H54 (cell line): ENCODE measurements at regions not wholly inside any gene's neighbourhood (a gene's known extent, or its start where the extent isn't known, plus 50 kb on each side); places are given as distances from the start of the nearest gene placed in this dataset.
A peak's percentile ranks its signal among the peaks of the same experiment; 100 is the strongest.

Experiments used
- DNase-seq: peaks from one replicate; pipeline ENCODE4 v3.0.0; 2011; ENCODE audit warnings: low spot score, mixed read lengths; ENCODE audit not compliant: insufficient read length
- FAIRE-seq: peaks from 3 replicates; lab custom pipeline; 2011; peaks lifted over from hg19 to GRCh38; lab: Jason Lieb, UNC
- POLR2A ChIP-seq: IDR thresholded peaks from 2 replicates; pipeline ENCODE4 v1.6.1; 2011; ENCODE audit warnings: low read depth, mild to moderate bottlenecking, low read length

GRCh38 chr9:109863961-109864360 is 84.0 kb downstream of the PALM2AKAP2 start:
- DNase-seq (no peak), FAIRE-seq (no peak)
- TF ChIP-seq POLR2A = no peak

- no peak for TF ChIP-seq POLR2A
- DNase-seq (no peak), FAIRE-seq (no peak)
Measured at GRCh38 chr9:109865521-109865920, 85.5 kb downstream of the PALM2AKAP2 start.

GRCh38 chr9:109868207-109868606 is 88.2 kb downstream of the PALM2AKAP2 start:
- no peak for FAIRE-seq
- DNase-seq = no peak
- TF ChIP-seq POLR2A = no peak

- TF ChIP-seq POLR2A = no peak
- FAIRE-seq (no peak), DNase-seq (no peak)
Measured at GRCh38 chr9:109868722-109869121, 88.7 kb downstream of the PALM2AKAP2 start.

- no peak for TF ChIP-seq POLR2A
- DNase-seq (no peak), FAIRE-seq (no peak)
Measured at GRCh38 chr9:109870365-109870764, 90.4 kb downstream of the PALM2AKAP2 start.

GRCh38 chr9:109872901-109873300 is 92.9 kb downstream of the PALM2AKAP2 start:
- FAIRE-seq = no peak
- no peak for DNase-seq
- TF ChIP-seq POLR2A = no peak

- TF ChIP-seq POLR2A = no peak
- FAIRE-seq (no peak), DNase-seq (no peak)
Measured at GRCh38 chr9:109875495-109876129, 95.6 kb downstream of the PALM2AKAP2 start.

- no peak for TF ChIP-seq POLR2A
- FAIRE-seq = peak; percentile 80
Measured at GRCh38 chr9:109880276-109881169, 100.5 kb downstream of the PALM2AKAP2 start.

GRCh38 chr9:109883623-109884022 is 103.6 kb downstream of the PALM2AKAP2 start:
- DNase-seq (no peak), FAIRE-seq (no peak)
- no peak for TF ChIP-seq POLR2A

More at GRCh38 chr9:109880276-109881169, 100.5 kb downstream of the PALM2AKAP2 start:
- peak; percentile 65 for DNase-seq

GRCh38 chr9:109886041-109886440 is 106.0 kb downstream of the PALM2AKAP2 start:
- FAIRE-seq (no peak), DNase-seq (no peak)
- no peak for TF ChIP-seq POLR2A

GRCh38 chr9:109886617-109887016 is 106.6 kb downstream of the PALM2AKAP2 start:
- no peak for FAIRE-seq
- TF ChIP-seq POLR2A = no peak
- no peak for DNase-seq

- TF ChIP-seq POLR2A = no peak
Measured at GRCh38 chr9:109887079-109887478, 107.1 kb downstream of the PALM2AKAP2 start.

GRCh38 chr9:109888695-109889094 is 108.7 kb downstream of the PALM2AKAP2 start:
- DNase-seq = no peak
- FAIRE-seq = no peak
- no peak for TF ChIP-seq POLR2A

More at GRCh38 chr9:109887079-109887478, 107.1 kb downstream of the PALM2AKAP2 start:
- FAIRE-seq (peak; percentile 75), DNase-seq (no peak)

- FAIRE-seq = no peak
- no peak for TF ChIP-seq POLR2A
- no peak for DNase-seq
Measured at GRCh38 chr9:109889456-109889855, 109.5 kb downstream of the PALM2AKAP2 start.

- no peak for TF ChIP-seq POLR2A
- DNase-seq = no peak
- FAIRE-seq = no peak
Measured at GRCh38 chr9:109893241-109893640, 113.2 kb downstream of the PALM2AKAP2 start.
